H9 (cell line): ENCODE measurements at regions not wholly inside any gene's neighbourhood (a gene's known extent, or its start where the extent isn't known, plus 50 kb on each side); places are given as distances from the start of the nearest gene placed in this dataset.

Experiments used
- DNase-seq: peaks from one replicate; pipeline ENCODE4 v3.0.0-alpha.2; 2017
- H2AFZ ChIP-seq: one replicate; pipeline ENCODE4 v1.6.1; 2013; ENCODE audit warnings: mild to moderate bottlenecking, low read length, control low read depth, moderate library complexity
- H2AK5ac ChIP-seq: 2 replicates; pipeline ENCODE4 v1.6.1; 2013; ENCODE audit warnings: low read length, control low read depth, mixed read lengths; ENCODE audit not compliant: insufficient read length
- H2BK120ac ChIP-seq: one replicate; pipeline ENCODE4 v1.6.1; 2013; ENCODE audit warnings: low read depth, mild to moderate bottlenecking, low read length, control low read depth, inconsistent platforms; ENCODE audit not compliant: poor library complexity, severe bottlenecking
- H2BK12ac ChIP-seq: 2 replicates; pipeline ENCODE4 v1.6.1; 2013; ENCODE audit warnings: low read length, control low read depth, mixed read lengths, low read depth; ENCODE audit not compliant: insufficient read length
- H2BK15ac ChIP-seq: 2 replicates; pipeline ENCODE4 v1.6.1; 2013; ENCODE audit warnings: low read depth, low read length, control low read depth
- H2BK20ac ChIP-seq: one replicate; pipeline ENCODE4 v1.6.1; 2013; ENCODE audit warnings: low read depth, mild to moderate bottlenecking, low read length, control low read depth, inconsistent platforms; ENCODE audit not compliant: poor library complexity, severe bottlenecking
- H2BK5ac ChIP-seq: 2 replicates; pipeline ENCODE4 v1.6.1; 2013; ENCODE audit warnings: low read length, control low read depth, mixed read lengths; ENCODE audit not compliant: insufficient read length
- H3K14ac ChIP-seq: 2 replicates; pipeline ENCODE4 v1.6.1; 2013; ENCODE audit warnings: low read length, control low read depth; ENCODE audit not compliant: insufficient read depth
- H3K18ac ChIP-seq: 2 replicates; pipeline ENCODE4 v1.6.1; 2013; ENCODE audit warnings: low read depth, mild to moderate bottlenecking, mixed read lengths, low read length, control low read depth; ENCODE audit not compliant: insufficient read length
- H3K23ac ChIP-seq: 2 replicates; pipeline ENCODE4 v1.6.1; 2013; ENCODE audit warnings: low read length, control low read depth, mixed read lengths, low read depth; ENCODE audit not compliant: insufficient read length
- H3K23me2 ChIP-seq: 2 replicates; pipeline ENCODE4 v1.6.1; 2013; ENCODE audit warnings: low read depth, mild to moderate bottlenecking, mixed read lengths, low read length, control low read depth; ENCODE audit not compliant: insufficient read length, poor library complexity, severe bottlenecking
- H3K27ac ChIP-seq: 2 replicates; pipeline ENCODE4 v1.5.1; 2013; ENCODE audit warnings: low read length, control low read depth, mixed read lengths, low read depth; ENCODE audit not compliant: insufficient read length
- H3K27me3 ChIP-seq: 2 replicates; pipeline ENCODE4 v1.6.1; 2013; ENCODE audit warnings: low read length, control low read depth, inconsistent platforms; ENCODE audit not compliant: insufficient read depth
- H3K4ac ChIP-seq: 2 replicates; pipeline ENCODE4 v1.6.1; 2013; ENCODE audit warnings: low read depth, mild to moderate bottlenecking, control low read depth, inconsistent platforms, low read length, moderate library complexity
- H3K4me1 ChIP-seq: 2 replicates; pipeline ENCODE4 v1.6.1; 2013; ENCODE audit warnings: low read length, control low read depth, inconsistent platforms; ENCODE audit not compliant: insufficient read depth
- H3K4me2 ChIP-seq: 2 replicates; pipeline ENCODE4 v1.6.1; 2013; ENCODE audit warnings: low read length, control low read depth, mixed read lengths; ENCODE audit not compliant: insufficient read length, insufficient read depth
- H3K56ac ChIP-seq: 2 replicates; pipeline ENCODE4 v1.6.1; 2013; ENCODE audit warnings: low read depth, mild to moderate bottlenecking, mixed read lengths, low read length, control low read depth; ENCODE audit not compliant: insufficient read length
- H3K79me1 ChIP-seq: 2 replicates; pipeline ENCODE4 v1.6.1; 2013; ENCODE audit warnings: low read depth, mild to moderate bottlenecking, moderate library complexity, low read length, control low read depth, inconsistent platforms; ENCODE audit not compliant: insufficient read depth, poor library complexity, severe bottlenecking
- H3K79me2 ChIP-seq: 2 replicates; pipeline ENCODE4 v1.6.1; 2013; ENCODE audit warnings: low read length, control low read depth, inconsistent platforms; ENCODE audit not compliant: insufficient read depth
- H3K9ac ChIP-seq: 2 replicates; pipeline ENCODE4 v1.6.1; 2013; ENCODE audit warnings: low read length, control low read depth, mixed read lengths; ENCODE audit not compliant: insufficient read length; ENCODE audit errors: extremely low read depth
- H3K9me3 ChIP-seq: one replicate; pipeline ENCODE4 v1.6.1; 2013; ENCODE audit warnings: low read depth, low read length, inconsistent platforms; ENCODE audit not compliant: control insufficient read depth
- H3T11ph ChIP-seq: one replicate; pipeline ENCODE4 v1.6.1; 2013; ENCODE audit warnings: mild to moderate bottlenecking, low read length, control low read depth, inconsistent platforms
- H4K20me1 ChIP-seq: one replicate; pipeline ENCODE4 v1.6.1; 2013; ENCODE audit not compliant: control insufficient read depth, insufficient read length, insufficient read depth
- H4K5ac ChIP-seq: 2 replicates; pipeline ENCODE4 v1.6.1; 2013; ENCODE audit warnings: low read depth, mild to moderate bottlenecking, mixed read lengths, low read length, control low read depth; ENCODE audit not compliant: insufficient read length
- H4K8ac ChIP-seq: replicated peaks from 2 replicates; pipeline ENCODE4 v1.6.1; 2013; ENCODE audit warnings: low read length, control low read depth, mixed read lengths, low read depth; ENCODE audit not compliant: insufficient read length
- H4K91ac ChIP-seq: 2 replicates; pipeline ENCODE4 v1.6.1; 2013; ENCODE audit warnings: low read depth, mild to moderate bottlenecking, moderate library complexity, mixed read lengths, low read length, control low read depth; ENCODE audit not compliant: insufficient read length
- H3K27ac Mint-ChIP-seq, 3 experiments: 2 replicates in 2 of 3; 3 replicates in 1 of 3; pipeline ENCODE4 v1.8.0; 2020 to 2021; ENCODE audit warnings: mixed read lengths in 3 of 3, mild to moderate bottlenecking in 1 of 3, moderate library complexity in 1 of 3
- H3K27me3 Mint-ChIP-seq: 2 replicates; pipeline ENCODE4 v1.8.0; 2021; ENCODE audit warnings: low read depth, mild to moderate bottlenecking, moderate library complexity, mixed read lengths
- H3K36me3 Mint-ChIP-seq, 3 experiments: 2 replicates in 2 of 3; 3 replicates in 1 of 3; pipeline ENCODE4 v1.8.0; 2020 to 2021; ENCODE audit warnings: low read depth in 3 of 3, mixed read lengths in 3 of 3; ENCODE audit not compliant: insufficient read depth in 1 of 3
- H3K4me1 Mint-ChIP-seq, 2 experiments: 2 replicates each; pipeline ENCODE4 v1.8.0; 2020; ENCODE audit warnings: mixed read lengths in 2 of 2
- H3K4me3 Mint-ChIP-seq, 2 experiments: 2 replicates in 1 of 2; 3 replicates in 1 of 2; pipeline ENCODE4 v1.8.0; 2020 to 2021; ENCODE audit warnings: mild to moderate bottlenecking in 2 of 2, mixed read lengths in 2 of 2, moderate library complexity in 1 of 2
- H3K9me3 Mint-ChIP-seq, 2 experiments: 2 replicates in 1 of 2; 3 replicates in 1 of 2; pipeline ENCODE4 v1.8.0; 2020; ENCODE audit warnings: mild to moderate bottlenecking in 2 of 2, mixed read lengths in 2 of 2, moderate library complexity in 1 of 2
- WGBS: extraction: QIAGEN DNeasy Blood & Tissue Kit; methylation state at CpG from one replicate; pipeline ENCODE4 v1.1.7; 2013; ENCODE audit warnings: missing lambda C conversion rate, low lambda C conversion rate, mixed read lengths; ENCODE audit not compliant: insufficient read length; ENCODE audit errors: extremely low coverage; 5-methylcytosine and 5-hydroxymethylcytosine counted together
- TF ChIP-seq, protein P1 (sequence below): fragments of 200-600 bp; sonication (generic); conservative IDR thresholded peaks from 3 replicates; pipeline ENCODE4 v1.8.0; 2021; ENCODE audit warnings: antibody characterized with exemption, mild to moderate bottlenecking

DNA sequence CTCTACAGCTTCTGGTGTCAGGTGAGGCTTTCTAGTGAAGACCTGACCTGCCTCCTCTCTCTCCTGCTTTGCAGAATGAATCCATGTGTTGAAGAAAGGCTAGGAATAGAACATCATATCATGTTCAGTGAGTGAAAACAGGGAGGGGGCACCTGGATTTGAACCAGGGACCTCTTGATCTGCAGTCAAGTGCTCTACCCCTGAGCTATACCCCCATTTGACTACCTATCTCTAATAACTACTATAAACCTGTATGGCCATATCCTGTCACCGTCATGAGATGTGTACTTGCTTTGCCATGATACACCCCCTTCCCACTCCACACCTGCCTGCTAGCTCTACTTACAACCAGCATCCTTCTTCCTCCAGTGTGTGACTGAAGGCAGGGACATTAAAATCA lies 91.3 kb upstream of the ZNF746 start:
- H3K27ac ChIP-seq = no peak overlapping the region
- no peaks in the 10 kb centered on the region for H3K4me1 ChIP-seq
- H3K27me3 ChIP-seq = no peaks in the 10 kb centered on the region
- Mint-ChIP-seq H3K27ac (no peak overlapping the region), H3K4me3 (no peak overlapping the region), H3K27me3 (no peaks in the 10 kb centered on the region), H3K9me3 (peaks cover 2 to 10% of the 10 kb centered on the region in 2 experiments; a peak in 3 of 5 replicates), H3K36me3 (peaks cover 39 to 63% (median 42%) of the 10 kb centered on the region in 3 experiments), H3K4me1 (no peaks in the 10 kb centered on the region)
- H2BK15ac ChIP-seq = no peak overlapping the region
- H3K9me3 ChIP-seq = peaks cover 6% of the 10 kb centered on the region
- H3K4me2 ChIP-seq = no peak overlapping the region
- no peak overlapping the region for H2BK12ac ChIP-seq
- no peak overlapping the region for H4K5ac ChIP-seq
- no peak overlapping the region for H3K9ac ChIP-seq
- no peak overlapping the region for H2BK20ac ChIP-seq
- H3K56ac ChIP-seq = no peak overlapping the region
- no peak overlapping the region for H4K8ac ChIP-seq
- H2BK120ac ChIP-seq = no peak overlapping the region
- no peak overlapping the region for H3K18ac ChIP-seq
- TF ChIP-seq, protein P1, sequence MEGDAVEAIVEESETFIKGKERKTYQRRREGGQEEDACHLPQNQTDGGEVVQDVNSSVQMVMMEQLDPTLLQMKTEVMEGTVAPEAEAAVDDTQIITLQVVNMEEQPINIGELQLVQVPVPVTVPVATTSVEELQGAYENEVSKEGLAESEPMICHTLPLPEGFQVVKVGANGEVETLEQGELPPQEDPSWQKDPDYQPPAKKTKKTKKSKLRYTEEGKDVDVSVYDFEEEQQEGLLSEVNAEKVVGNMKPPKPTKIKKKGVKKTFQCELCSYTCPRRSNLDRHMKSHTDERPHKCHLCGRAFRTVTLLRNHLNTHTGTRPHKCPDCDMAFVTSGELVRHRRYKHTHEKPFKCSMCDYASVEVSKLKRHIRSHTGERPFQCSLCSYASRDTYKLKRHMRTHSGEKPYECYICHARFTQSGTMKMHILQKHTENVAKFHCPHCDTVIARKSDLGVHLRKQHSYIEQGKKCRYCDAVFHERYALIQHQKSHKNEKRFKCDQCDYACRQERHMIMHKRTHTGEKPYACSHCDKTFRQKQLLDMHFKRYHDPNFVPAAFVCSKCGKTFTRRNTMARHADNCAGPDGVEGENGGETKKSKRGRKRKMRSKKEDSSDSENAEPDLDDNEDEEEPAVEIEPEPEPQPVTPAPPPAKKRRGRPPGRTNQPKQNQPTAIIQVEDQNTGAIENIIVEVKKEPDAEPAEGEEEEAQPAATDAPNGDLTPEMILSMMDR = no peak
- no peak overlapping the region for H4K91ac ChIP-seq
- H3K79me2 ChIP-seq = no peaks in the 10 kb centered on the region
- H3T11ph ChIP-seq = no peak overlapping the region
- H3K4ac ChIP-seq = no peak overlapping the region
- H3K23me2 ChIP-seq = no peaks in the 10 kb centered on the region
- H2BK5ac ChIP-seq = no peak overlapping the region
- no peak for DNase-seq
- H3K14ac ChIP-seq = no peak overlapping the region
- WGBS = no CpG with 5 or more reads among the region's 1 CpG
- no peaks in the 10 kb centered on the region for H3K79me1 ChIP-seq
- H4K20me1 ChIP-seq = no peaks in the 10 kb centered on the region
- H2AFZ ChIP-seq = no peak overlapping the region
- no peak overlapping the region for H2AK5ac ChIP-seq
- no peak overlapping the region for H3K23ac ChIP-seq
